ENCODE measurements at regions not wholly inside any gene's neighbourhood (a gene's known extent, or its start where the extent isn't known, plus 50 kb on each side); places are given as distances from the start of the nearest gene placed in this dataset.
"Not testable (repeated sequence)": the region's sequence is repeated elsewhere in the genome, so short reads cannot be mapped to it uniquely, and the experiment has no call there.

DNA sequence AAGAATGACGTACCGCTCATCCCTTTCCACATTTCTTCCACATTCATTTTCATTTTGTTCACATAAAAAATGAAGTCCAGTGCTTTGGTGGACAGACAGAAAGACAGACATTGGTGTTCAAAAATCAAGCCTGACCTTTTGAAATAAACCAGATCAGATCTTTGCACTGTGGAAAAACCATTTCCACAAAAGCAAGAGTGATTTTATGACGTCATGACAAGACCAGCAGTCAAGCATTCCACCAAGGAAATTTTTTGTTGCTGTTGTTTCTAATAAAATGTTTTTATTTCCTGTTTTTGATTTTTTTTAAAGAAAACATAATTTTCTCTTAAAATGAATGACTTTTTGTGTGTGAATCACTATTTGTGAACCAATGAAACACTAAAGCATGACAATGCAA, 350.0 kb downstream of the KCNJ2 start:
- TF ChIP-seq CTCF (IDR thresholded peaks at IDR 0.05; ENCODE audit: low read depth, low read length, missing control alignments), result no peak
- in situ Hi-C loops (cut with HindIII; ENCODE audit: low sequenced_read_pairs), result no loop called here
- no peak overlapping the region for H3K4me3 ChIP-seq (ENCODE audit: low read depth, low read length)
- DNase-seq (ENCODE audit: low read depth), result no peak

- DNase-seq (ENCODE audit: low read depth), result no peak
- no peak for TF ChIP-seq CTCF (IDR thresholded peaks at IDR 0.05; ENCODE audit: low read depth, low read length, missing control alignments)
- in situ Hi-C loops (cut with HindIII; ENCODE audit: low sequenced_read_pairs), result no loop called here
- no peak overlapping the region for H3K4me3 ChIP-seq (ENCODE audit: low read depth, low read length)
These were observed 351.1 kb downstream of the KCNJ2 start for GRCh38 chr17:70520447-70520846.

GRCh38 chr17:70520956-70521355, 351.6 kb downstream of the KCNJ2 start:
- no peak for DNase-seq (ENCODE audit: low read depth)
- in situ Hi-C loops (cut with HindIII; ENCODE audit: low sequenced_read_pairs), result no loop called here
- TF ChIP-seq CTCF (IDR thresholded peaks at IDR 0.05; ENCODE audit: low read depth, low read length, missing control alignments), result no peak
- no peak overlapping the region for H3K4me3 ChIP-seq (ENCODE audit: low read depth, low read length)

GRCh38 chr17:70521821-70522256, 352.5 kb downstream of the KCNJ2 start:
- in situ Hi-C loops (cut with HindIII; ENCODE audit: low sequenced_read_pairs), result no loop called here
- peak; percentile 31 for DNase-seq (ENCODE audit: low read depth)
- no peak overlapping the region for H3K4me3 ChIP-seq (ENCODE audit: low read depth, low read length)
- no peak for TF ChIP-seq CTCF (IDR thresholded peaks at IDR 0.05; ENCODE audit: low read depth, low read length, missing control alignments)

DNA sequence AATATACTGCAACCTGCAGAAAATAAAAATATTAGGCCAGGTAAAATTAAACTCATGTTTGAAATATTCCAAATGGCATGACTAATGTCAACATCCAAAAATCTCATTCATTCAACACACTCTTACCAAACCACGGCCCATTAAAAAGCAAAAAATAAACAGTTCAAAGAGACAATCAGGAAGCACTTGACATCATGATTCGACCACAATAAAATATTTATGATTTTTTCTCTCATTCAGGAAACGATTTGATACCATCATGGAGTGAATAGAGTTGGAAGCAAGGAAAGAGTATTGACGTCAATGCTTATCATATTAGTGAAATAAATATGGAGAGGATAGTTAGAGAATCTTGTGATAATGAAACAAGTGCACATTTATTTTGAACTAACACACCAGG, 354.1 kb downstream of the KCNJ2 start:
- DNase-seq (ENCODE audit: low read depth), result no peak
- no peak for TF ChIP-seq CTCF (IDR thresholded peaks at IDR 0.05; ENCODE audit: low read depth, low read length, missing control alignments)
- in situ Hi-C loops (cut with HindIII; ENCODE audit: low sequenced_read_pairs), result no loop called here
- no peak overlapping the region for H3K4me3 ChIP-seq (ENCODE audit: low read depth, low read length)

GRCh38 chr17:70525035-70525434, 355.7 kb downstream of the KCNJ2 start:
- in situ Hi-C loops (cut with HindIII; ENCODE audit: low sequenced_read_pairs); DNase-seq (ENCODE audit: low read depth): not testable (repeated sequence)

DNA sequence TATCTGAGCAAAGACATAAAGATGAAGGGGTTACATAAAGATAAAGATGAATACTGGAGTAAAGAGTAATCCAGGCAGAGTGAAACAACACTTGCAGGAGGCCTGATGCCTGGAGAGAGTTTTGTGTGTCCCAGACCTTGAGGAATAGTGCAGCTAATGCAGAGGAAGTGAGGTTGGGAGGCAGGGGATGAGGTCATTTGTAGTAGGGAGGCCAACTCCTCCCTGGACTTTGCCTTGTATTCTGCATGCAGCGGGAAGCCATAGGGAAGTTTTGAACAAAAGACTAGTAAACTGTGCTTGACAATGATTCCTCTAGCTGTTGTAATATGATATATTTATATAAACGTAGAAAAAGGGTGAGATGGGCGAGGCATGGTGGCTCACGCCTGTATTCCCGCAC, 356.6 kb downstream of the KCNJ2 start:
- DNase-seq (ENCODE audit: low read depth), result no peak
- TF ChIP-seq CTCF (IDR thresholded peaks at IDR 0.05; ENCODE audit: low read depth, low read length, missing control alignments), result no peak
- in situ Hi-C loops (cut with HindIII; ENCODE audit: low sequenced_read_pairs), result no loop called here
- no peak overlapping the region for H3K4me3 ChIP-seq (ENCODE audit: low read depth, low read length)

More at GRCh38 chr17:70525035-70525434, 355.7 kb downstream of the KCNJ2 start:
- H3K4me3 ChIP-seq (ENCODE audit: low read depth, low read length), result not testable (repeated sequence)

Data from astrocyte of the cerebellum (primary cell).